ENCODE measurements at regions not wholly inside any gene's neighbourhood (a gene's known extent, or its start where the extent isn't known, plus 50 kb on each side); places are given as distances from the start of the nearest gene placed in this dataset.

- Histone ChIP-seq H3K4me2 (no peak overlapping the region), H3K27me3 (ENCODE audit: insufficient read depth) (no peaks in the 10 kb centered on the region), H4K20me1 (replicated peaks; ENCODE audit: insufficient read depth) (no peaks in the 10 kb centered on the region), H3K79me2 (replicated peaks; ENCODE audit: insufficient read depth) (no peaks in the 10 kb centered on the region), H3K36me3 (ENCODE audit: insufficient read depth) (peaks cover 8% of the 10 kb centered on the region; the same call in 1 of the 2 replicates), H3K27ac (ENCODE audit: low read depth) (no peak overlapping the region), H2AFZ (no peak overlapping the region), H3K4me3 (no peak overlapping the region), H3K9me2 (ENCODE audit: insufficient read depth) (peaks cover 3% of the 10 kb centered on the region; the same call in 1 of the 2 replicates), H3K4me1 (ENCODE audit: insufficient read depth) (no peaks in the 10 kb centered on the region), H3F3A (replicated peaks; ENCODE audit: low read depth) (no peaks in the 10 kb centered on the region)
- Mint-ChIP-seq H3K27me3 (ENCODE audit: insufficient read depth, low read depth, poor library complexity) (no peaks in the 10 kb centered on the region), H3K9me3 (peaks cover 23% of the 10 kb centered on the region), H3K4me1 (peaks cover 9% of the 10 kb centered on the region), H3K36me3 (ENCODE audit: low read depth) (peaks cover 7% of the 10 kb centered on the region; the same call in 2 of the 3 replicates), H3K27ac (no peak overlapping the region), H3K4me3 (no peak overlapping the region)
- ATAC-seq: no peak
- no peak for DNase-seq (ENCODE audit: low spot score)
- no peak for TF ChIP-seq EZH2 (IDR thresholded peaks at IDR 0.05; ENCODE audit: low read depth, unreplicated experiment)
- TF ChIP-seq CTCF (conservative IDR thresholded peaks at IDR 0.05; ENCODE audit: low read depth in 2 of 2): no peak
- no peak for TF ChIP-seq ETS1 (IDR thresholded peaks at IDR 0.05)
- TF ChIP-seq JUNB (IDR thresholded peaks at IDR 0.05; ENCODE audit: unreplicated experiment): no peak
- TF ChIP-seq STAT1 (IDR thresholded peaks at IDR 0.05; ENCODE audit: unreplicated experiment): no peak
- no peak for TF ChIP-seq REST (IDR thresholded peaks at IDR 0.05; ENCODE audit: unreplicated experiment)
- no peak for TF ChIP-seq EZH2phosphoT487 (IDR thresholded peaks at IDR 0.05; ENCODE audit: unreplicated experiment)
- TF ChIP-seq NANOG (IDR thresholded peaks at IDR 0.05; ENCODE audit: borderline replicate concordance): no peak
- no peak for TF ChIP-seq ZNF462 (CRISPR knock-in tag; IDR thresholded peaks at IDR 0.05)
- TF ChIP-seq CREB1 (CRISPR knock-in tag; IDR thresholded peaks at IDR 0.05; ENCODE audit: low read depth): no peak
Measured at GRCh38 chr14:53563628-53564027, 393.0 kb downstream of the BMP4 start.

Measured in GM23338 (cell line).